ENCODE measurements at regions not wholly inside any gene's neighbourhood (a gene's known extent, or its start where the extent isn't known, plus 50 kb on each side); places are given as distances from the start of the nearest gene placed in this dataset.
"Not testable (repeated sequence)": the region's sequence is repeated elsewhere in the genome, so short reads cannot be mapped to it uniquely, and the experiment has no call there.

GRCh38 chr13:60862036-60862435 is 465.0 kb downstream of the TDRD3 start:
- DNase-seq: no peak
- no peak for ATAC-seq (ENCODE audit: poor library complexity)
- intact Hi-C loops (cut with DNase I): no loop called here

GRCh38 chr13:60857698-60858097 is 460.7 kb downstream of the TDRD3 start:
- intact Hi-C loops (cut with DNase I): no loop called here
- ATAC-seq (ENCODE audit: poor library complexity) (no peak), DNase-seq (no peak)

DNA sequence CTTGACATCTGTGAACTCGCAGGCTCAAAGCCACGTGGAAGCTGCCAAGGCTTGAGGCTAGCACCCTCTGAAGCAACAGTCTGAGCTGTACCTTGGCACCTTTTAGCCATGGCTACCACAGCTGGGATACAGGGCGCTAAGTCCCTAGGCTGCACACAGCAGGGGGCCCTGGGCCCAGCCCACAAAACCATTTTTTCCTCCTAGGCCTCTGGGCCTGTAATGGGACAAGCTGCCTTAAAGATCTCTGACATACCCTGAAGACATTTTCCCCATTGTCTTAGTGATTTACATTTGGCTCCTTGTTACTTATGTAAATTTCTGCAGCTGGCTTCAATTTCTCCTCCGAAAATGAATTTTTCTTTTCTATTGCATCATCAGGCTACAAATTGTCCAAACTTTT is 455.9 kb downstream of the TDRD3 start:
- ATAC-seq (ENCODE audit: poor library complexity) (no peak), DNase-seq (no peak)
- intact Hi-C loops (cut with DNase I): no loop called here

- intact Hi-C loops (cut with DNase I): no loop called here
- ATAC-seq (ENCODE audit: poor library complexity): no peak
These were observed 454.4 kb downstream of the TDRD3 start for GRCh38 chr13:60851378-60851777.

DNA sequence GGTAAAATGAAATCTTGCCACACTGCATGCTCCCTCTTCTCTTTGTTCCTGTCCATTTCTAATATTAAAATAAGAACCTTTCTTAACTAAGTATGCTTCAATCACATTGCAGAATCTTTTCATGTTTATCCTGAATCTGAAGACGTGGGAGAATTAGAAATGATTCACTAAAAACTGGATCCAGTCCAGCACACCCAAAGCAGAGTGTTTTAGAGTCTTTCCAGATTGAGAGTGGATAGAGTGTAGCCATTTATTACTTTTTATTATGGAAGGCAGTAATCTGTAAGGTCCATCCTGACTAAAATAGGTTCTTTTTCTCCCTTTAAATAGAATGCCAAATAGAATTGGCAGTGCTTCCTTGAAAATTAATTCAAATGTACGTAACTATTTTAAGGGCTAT is 453.5 kb downstream of the TDRD3 start:
- no peak for ATAC-seq (ENCODE audit: poor library complexity)
- intact Hi-C loops (cut with DNase I): no loop called here
- no peak for DNase-seq

More at GRCh38 chr13:60851378-60851777, 454.4 kb downstream of the TDRD3 start:
- DNase-seq: no peak

- ATAC-seq (ENCODE audit: poor library complexity): no peak
- no peak for DNase-seq
- intact Hi-C loops (cut with DNase I): no loop called here
These were observed 441.6 kb downstream of the TDRD3 start for GRCh38 chr13:60838581-60838980.

DNA sequence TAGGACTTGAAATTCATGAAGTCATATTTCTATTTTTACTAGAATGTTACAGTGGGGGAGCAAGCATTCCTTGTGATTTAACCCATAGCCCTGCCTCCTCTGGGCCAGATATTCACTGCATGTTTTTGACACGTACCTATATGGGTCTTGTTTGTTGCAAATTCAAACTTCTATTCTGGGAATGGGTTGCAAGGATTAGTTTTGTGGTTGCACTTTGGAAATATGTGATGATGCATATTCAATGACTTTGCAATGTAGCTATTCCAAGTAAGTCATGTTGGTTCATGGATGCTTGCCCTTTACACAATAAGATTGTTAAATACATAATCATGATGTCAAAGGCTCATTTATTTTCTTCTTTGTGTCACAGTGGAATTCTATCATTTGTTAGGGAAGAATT is 440.8 kb downstream of the TDRD3 start:
- intact Hi-C loops (cut with DNase I): no loop called here
- no peak for ATAC-seq (ENCODE audit: poor library complexity)
- no peak for DNase-seq

DNA sequence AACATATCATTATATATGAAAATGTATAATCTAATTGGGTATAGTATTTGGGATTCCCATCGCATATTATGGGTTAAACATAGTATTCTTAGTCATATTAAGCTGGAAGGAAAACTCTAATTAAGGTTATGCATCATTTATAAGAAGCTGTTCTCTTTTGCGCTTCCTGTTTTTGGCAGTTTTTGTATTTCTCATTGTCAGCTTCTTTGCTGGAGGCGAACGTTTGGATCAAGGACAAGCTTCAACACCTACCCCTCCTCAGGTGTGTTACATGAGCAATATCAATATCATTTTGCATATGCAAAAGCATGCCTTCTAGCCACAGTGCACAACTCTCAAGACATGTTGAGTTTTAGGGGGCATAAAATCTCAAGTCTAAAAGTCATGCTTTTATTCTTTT is 439.8 kb downstream of the TDRD3 start:
- no peak for DNase-seq
- intact Hi-C loops (cut with DNase I): no loop called here
- no peak for ATAC-seq (ENCODE audit: poor library complexity)

- DNase-seq (no peak), ATAC-seq (ENCODE audit: poor library complexity) (no peak)
- intact Hi-C loops (cut with DNase I): no loop called here
These were observed 414.6 kb downstream of the TDRD3 start for GRCh38 chr13:60811581-60811980.

DNA sequence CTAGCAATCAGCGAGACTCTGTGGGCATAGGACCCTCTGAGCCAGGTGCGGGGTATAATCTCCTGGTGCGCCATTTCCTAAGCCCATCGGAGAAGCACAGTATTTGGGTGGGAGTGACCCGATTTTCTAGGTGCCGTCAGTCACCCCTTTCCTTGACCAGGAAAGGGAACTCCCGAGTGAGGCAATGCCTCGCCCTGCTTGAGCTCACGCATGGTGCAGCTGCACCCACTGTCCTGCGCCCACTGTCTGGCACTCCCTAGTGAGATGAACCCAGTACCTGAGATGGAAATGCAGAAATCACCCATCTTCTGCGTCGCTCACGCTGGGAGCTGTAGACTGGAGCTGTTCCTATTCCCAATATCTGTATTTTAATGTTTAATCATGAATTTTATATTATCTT is 408.6 kb downstream of the TDRD3 start:
- ATAC-seq (ENCODE audit: poor library complexity); intact Hi-C loops (cut with DNase I); DNase-seq: not testable (repeated sequence)

DNA sequence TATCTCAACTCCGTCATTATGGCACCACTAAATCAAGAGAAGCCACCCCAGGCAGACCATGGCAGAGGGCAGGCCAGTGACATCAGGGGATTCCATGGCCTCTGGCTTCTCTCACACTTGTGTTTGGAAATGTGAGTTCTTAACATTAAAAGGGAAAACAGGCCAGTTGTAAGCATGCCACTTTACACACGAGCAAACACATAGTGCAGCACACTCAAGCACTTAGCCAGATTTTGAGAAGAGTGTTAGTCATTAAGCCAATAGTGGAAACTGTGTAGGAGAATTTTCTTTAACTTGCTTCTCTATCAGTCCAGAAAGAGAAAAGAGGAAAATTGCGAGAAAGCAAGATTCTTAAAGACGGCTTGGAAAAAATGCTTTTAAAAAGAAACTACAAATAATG is 401.5 kb downstream of the TDRD3 start:
- intact Hi-C loops (cut with DNase I): no loop called here
- ATAC-seq (ENCODE audit: poor library complexity) (no peak), DNase-seq (no peak)

GRCh38 chr13:60797112-60797511 is 400.1 kb downstream of the TDRD3 start:
- no peak for DNase-seq
- intact Hi-C loops (cut with DNase I): no loop called here
- no peak for ATAC-seq (ENCODE audit: poor library complexity)

DNA sequence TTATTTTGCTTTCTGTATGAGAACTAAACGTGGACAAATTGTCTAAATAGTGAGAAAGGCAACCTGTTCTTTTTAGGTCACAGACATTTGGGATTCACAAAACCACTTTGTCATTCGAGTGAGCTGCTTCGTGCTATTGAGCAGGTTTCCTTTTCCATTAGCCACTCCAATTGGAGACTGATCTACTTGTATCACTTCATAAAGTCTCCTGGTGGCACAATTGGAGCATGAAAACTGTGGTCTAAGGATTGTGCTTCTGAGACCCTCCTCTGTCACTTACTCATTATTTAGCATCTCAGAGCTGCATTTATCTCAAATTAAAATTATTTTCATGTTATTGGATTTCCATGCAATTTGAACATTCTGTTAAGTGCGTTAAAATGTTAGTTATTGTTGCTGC is 397.7 kb downstream of the TDRD3 start:
- no peak for ATAC-seq (ENCODE audit: poor library complexity)
- intact Hi-C loops (cut with DNase I): no loop called here

DNA sequence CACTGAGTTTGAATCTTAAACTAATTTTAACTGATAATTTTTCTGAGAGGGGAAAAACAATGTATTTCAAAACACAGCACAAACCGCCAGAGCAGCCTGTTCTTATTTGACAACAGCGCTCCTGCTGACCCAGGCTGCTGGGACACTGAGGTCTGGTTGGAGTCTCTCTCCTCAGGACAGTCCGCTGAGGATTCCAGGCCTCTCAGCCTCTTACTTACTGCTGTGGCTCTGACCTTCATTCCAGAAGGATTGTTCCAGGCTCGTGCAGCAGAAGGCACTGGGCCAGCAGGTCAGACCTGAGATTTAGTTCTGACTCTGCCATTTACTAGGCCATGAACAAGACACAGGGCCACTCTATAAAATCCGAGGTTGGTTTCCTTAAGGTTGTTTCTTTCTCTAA is 393.6 kb downstream of the TDRD3 start:
- intact Hi-C loops (cut with DNase I): no loop called here
- ATAC-seq (ENCODE audit: poor library complexity) (peak; percentile 64), DNase-seq (peak; percentile 44)

More for the DNA sequence above, 397.7 kb downstream of the TDRD3 start:
- no peak for DNase-seq

GRCh38 chr13:60788156-60788829 is 391.3 kb downstream of the TDRD3 start:
- ATAC-seq (ENCODE audit: poor library complexity): peak; percentile 82
- intact Hi-C loops (cut with DNase I): no loop called here
- peak; percentile 54 for DNase-seq

DNA sequence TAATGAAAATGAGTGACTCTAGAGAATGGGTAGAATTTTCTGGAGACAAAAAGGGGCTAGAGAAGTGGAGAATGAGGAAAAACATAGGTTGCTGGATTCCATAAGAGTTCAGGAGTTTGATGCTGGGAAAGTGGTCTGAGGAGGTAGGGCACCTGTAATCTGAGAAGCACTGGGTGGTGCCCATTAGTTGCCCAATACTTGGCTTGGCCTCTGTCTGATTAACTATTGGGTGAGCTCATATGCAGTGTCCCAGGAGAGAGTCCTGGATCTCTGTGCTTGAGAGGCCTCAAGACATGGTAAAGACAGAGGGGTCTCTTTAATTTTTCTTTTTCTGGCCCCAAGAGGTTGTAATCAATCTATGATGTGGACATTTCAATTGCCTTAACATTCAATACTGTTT is 390.1 kb downstream of the TDRD3 start:
- ATAC-seq (ENCODE audit: poor library complexity): no peak
- DNase-seq: no peak
- intact Hi-C loops (cut with DNase I): no loop called here

DNA sequence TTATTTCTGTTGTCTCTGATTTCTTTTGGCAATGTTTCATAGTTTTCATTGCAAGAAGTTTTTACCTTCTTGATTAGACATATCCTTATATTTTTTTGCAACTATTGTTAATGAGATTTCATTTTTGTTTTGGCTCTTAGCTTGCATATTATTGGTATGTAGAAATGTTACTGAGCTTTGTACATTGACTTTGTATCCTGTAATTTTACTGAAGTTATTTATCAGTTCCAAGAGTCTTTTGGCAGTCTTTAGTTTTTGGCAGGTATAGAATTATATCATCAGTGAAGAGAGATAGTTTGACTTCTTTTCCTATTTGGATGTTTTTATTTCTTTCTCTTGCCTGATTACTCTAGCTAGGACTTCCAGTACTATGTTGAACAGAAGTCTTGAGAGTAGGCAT is 375.7 kb downstream of the TDRD3 start:
- intact Hi-C loops (cut with DNase I): no loop called here
- DNase-seq (no peak), ATAC-seq (ENCODE audit: poor library complexity) (no peak)

DNA sequence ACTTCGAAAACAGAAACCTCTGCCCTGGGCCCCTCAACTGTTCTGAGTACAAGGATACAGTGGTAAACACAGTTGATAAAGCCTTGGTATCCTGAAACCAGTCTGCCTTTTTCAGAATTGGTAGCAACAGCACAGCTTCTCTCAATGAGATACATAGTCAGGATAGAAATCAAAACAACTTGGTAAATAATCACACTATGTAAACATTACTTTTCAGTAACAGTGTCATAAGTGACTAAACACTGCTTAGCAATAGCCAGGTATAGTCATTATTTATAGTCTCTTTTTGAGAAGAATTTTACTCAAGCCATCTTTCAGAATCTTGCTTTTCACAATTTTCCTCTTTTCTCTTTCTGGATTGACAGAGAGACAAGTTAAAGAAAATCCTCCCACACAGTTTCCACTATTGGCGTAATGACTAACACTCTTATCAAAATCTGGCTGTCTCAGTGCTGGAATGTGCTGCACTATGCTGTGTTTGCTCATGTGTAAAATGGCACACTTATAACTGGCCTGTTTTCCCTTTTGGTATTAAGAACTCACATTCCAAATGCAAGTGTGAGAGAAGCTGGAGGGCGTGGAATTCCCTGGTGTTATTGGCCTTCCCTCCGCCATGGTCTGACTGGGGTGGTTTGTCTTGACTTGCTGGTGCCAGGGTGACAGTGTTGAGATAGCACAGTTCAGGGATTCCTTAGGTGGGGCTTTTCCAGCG is 368.8 kb downstream of the TDRD3 start:
- intact Hi-C loops (cut with DNase I): no loop called here
- ATAC-seq (ENCODE audit: poor library complexity) (peak; percentile 93), DNase-seq (no peak)

DNA sequence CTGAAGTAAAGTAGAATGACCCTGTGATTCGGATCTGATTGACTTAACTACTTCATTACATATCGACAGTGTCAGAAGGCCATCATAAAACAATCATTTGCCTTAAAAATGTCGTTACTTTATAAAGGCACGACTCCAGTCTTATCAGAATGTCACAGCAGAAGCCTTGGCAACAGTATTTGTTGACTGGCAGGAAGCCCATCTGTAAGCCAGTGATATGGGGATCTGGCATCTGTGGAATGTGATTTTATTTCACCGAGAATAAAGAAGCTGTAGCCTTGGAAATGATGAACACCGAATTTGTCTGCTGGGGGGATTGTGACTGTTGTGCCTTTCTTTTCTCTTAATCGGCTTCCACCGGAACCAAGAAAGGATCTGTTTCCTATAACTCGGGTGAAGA is 362.5 kb downstream of the TDRD3 start:
- DNase-seq (no peak), ATAC-seq (ENCODE audit: poor library complexity) (no peak)
- intact Hi-C loops (cut with DNase I): no loop called here

GRCh38 chr13:60758637-60759036 is 361.6 kb downstream of the TDRD3 start:
- ATAC-seq (ENCODE audit: poor library complexity): no peak
- intact Hi-C loops (cut with DNase I): no loop called here
- DNase-seq: no peak
